ENCODE measurements at regions not wholly inside any gene's neighbourhood (a gene's known extent, or its start where the extent isn't known, plus 50 kb on each side); places are given as distances from the start of the nearest gene placed in this dataset.
"Not testable (repeated sequence)": the region's sequence is repeated elsewhere in the genome, so short reads cannot be mapped to it uniquely, and the experiment has no call there.

- intact Hi-C loops (cut with micrococcal nuclease; ENCODE audit: unreplicated experiment); DNase-seq (ENCODE audit: low spot score): not testable (repeated sequence)
Observed at GRCh38 chr11:48649064-48649463, 160.5 kb downstream of the OR4A47 start.

GRCh38 chr11:48669146-48669545 is 180.6 kb downstream of the OR4A47 start:
- BruUV-seq (replicated peaks) = no TSS peak
- Histone ChIP-seq H3K4me2 (ENCODE audit: low read length) (no peak overlapping the region), H3K4me1 (ENCODE audit: insufficient read depth, low read length, poor library complexity, severe bottlenecking) (no peaks in the 10 kb centered on the region), H3K27ac (ENCODE audit: low read depth, low read length, poor library complexity, severe bottlenecking) (no peak overlapping the region), H3K4me3 (ENCODE audit: low read depth, low read length, poor library complexity, severe bottlenecking) (no peak overlapping the region), H3K9me2 (ENCODE audit: insufficient read depth, low read length) (no peaks in the 10 kb centered on the region), H3K79me2 (ENCODE audit: insufficient read depth, low read depth, low read length) (no peaks in the 10 kb centered on the region), H2AFZ (ENCODE audit: low read length) (no peak overlapping the region), H3K36me3 (ENCODE audit: insufficient read depth, low read length) (no peaks in the 10 kb centered on the region), H4K20me1 (ENCODE audit: insufficient read depth, low read length) (no peaks in the 10 kb centered on the region), H3K9me3 (ENCODE audit: low read length) (0 out of 2 replicates have a peak, but pooled peaks cover 14% of the 10 kb centered on the region)
- no peak for TF ChIP-seq CTCF (conservative IDR thresholded peaks at IDR 0.05; ENCODE audit: low read length)
- no peak for TF ChIP-seq EZH2phosphoT487 (IDR thresholded peaks at IDR 0.05; ENCODE audit: borderline replicate concordance, low read depth, low read length)
- POLR2A ChIA-PET = no interaction called here
- CTCF ChIA-PET (ENCODE audit: unreplicated experiment) = no interaction called here
- intact Hi-C loops (cut with micrococcal nuclease; ENCODE audit: unreplicated experiment) = no loop called here
- DNase-seq (ENCODE audit: low spot score) = no peak

More at GRCh38 chr11:48649064-48649463, 160.5 kb downstream of the OR4A47 start:
- H3K4me1 ChIP-seq (ENCODE audit: insufficient read depth, low read length, poor library complexity, severe bottlenecking); CTCF ChIA-PET (ENCODE audit: unreplicated experiment); POLR2A ChIA-PET; H3K27ac ChIP-seq (ENCODE audit: low read depth, low read length, poor library complexity, severe bottlenecking); H2AFZ ChIP-seq (ENCODE audit: low read length); H4K20me1 ChIP-seq (ENCODE audit: insufficient read depth, low read length); H3K36me3 ChIP-seq (ENCODE audit: insufficient read depth, low read length); H3K79me2 ChIP-seq (ENCODE audit: insufficient read depth, low read depth, low read length); H3K4me2 ChIP-seq (ENCODE audit: low read length); BruUV-seq (replicated peaks); H3K9me2 ChIP-seq (ENCODE audit: insufficient read depth, low read length); H3K4me3 ChIP-seq (ENCODE audit: low read depth, low read length, poor library complexity, severe bottlenecking); H3K9me3 ChIP-seq (ENCODE audit: low read length): not testable (repeated sequence)

GRCh38 chr11:48675945-48676344 is 187.4 kb downstream of the OR4A47 start:
- Histone ChIP-seq H3K79me2 (ENCODE audit: insufficient read depth, low read depth, low read length) (no peaks in the 10 kb centered on the region), H3K4me2 (ENCODE audit: low read length) (no peak overlapping the region), H3K27ac (ENCODE audit: low read depth, low read length, poor library complexity, severe bottlenecking) (no peak overlapping the region), H3K9me2 (ENCODE audit: insufficient read depth, low read length) (no peaks in the 10 kb centered on the region), H3K36me3 (ENCODE audit: insufficient read depth, low read length) (no peaks in the 10 kb centered on the region), H2AFZ (ENCODE audit: low read length) (no peak overlapping the region), H3K4me3 (ENCODE audit: low read depth, low read length, poor library complexity, severe bottlenecking) (no peak overlapping the region), H3K9me3 (ENCODE audit: low read length) (no peaks in the 10 kb centered on the region), H4K20me1 (ENCODE audit: insufficient read depth, low read length) (no peaks in the 10 kb centered on the region), H3K4me1 (ENCODE audit: insufficient read depth, low read length, poor library complexity, severe bottlenecking) (no peaks in the 10 kb centered on the region)
- ChIA-PET CTCF (ENCODE audit: unreplicated experiment) (no interaction called here), POLR2A (no interaction called here)
- BruUV-seq (replicated peaks) = no TSS peak
- intact Hi-C loops (cut with micrococcal nuclease; ENCODE audit: unreplicated experiment) = no loop called here
- TF ChIP-seq EZH2phosphoT487 (IDR thresholded peaks at IDR 0.05; ENCODE audit: borderline replicate concordance, low read depth, low read length) (no peak), CTCF (conservative IDR thresholded peaks at IDR 0.05; ENCODE audit: low read length) (no peak)
- DNase-seq (ENCODE audit: low spot score) = no peak
